Keratinocyte (primary cell): ENCODE measurements at regions not wholly inside any gene's neighbourhood (a gene's known extent, or its start where the extent isn't known, plus 50 kb on each side); places are given as distances from the start of the nearest gene placed in this dataset.

Experiments
- DNase-seq: peaks from one replicate; pipeline ENCODE4 v3.0.0-alpha.2; 2011; ENCODE audit warnings: low read depth, missing footprints, low spot score
- FAIRE-seq: peaks from 2 replicates; lab custom pipeline; 2011; peaks lifted over from hg19 to GRCh38; lab: Jason Lieb, UNC
- H2AFZ ChIP-seq: 2 replicates; pipeline ENCODE4 v1.6.0; 2012; ENCODE audit warnings: low read length, control low read depth, inconsistent platforms; ENCODE audit not compliant: control insufficient read depth
- H3K27ac ChIP-seq: 2 replicates; pipeline ENCODE4 v1.5.1; 2011; ENCODE audit warnings: low read length; ENCODE audit not compliant: control insufficient read depth, insufficient read depth
- H3K27me3 ChIP-seq: 3 replicates; pipeline ENCODE4 v1.6.0; 2011; ENCODE audit warnings: low read length; ENCODE audit not compliant: control insufficient read depth, insufficient read depth; ENCODE audit errors: extremely low read depth
- H3K36me3 ChIP-seq, 2 experiments: 2 replicates in 1 of 2; 3 replicates in 1 of 2; pipeline ENCODE4 v1.5.1; 2011; ENCODE audit warnings: low read length in 2 of 2, mild to moderate bottlenecking in 1 of 2; ENCODE audit not compliant: control insufficient read depth in 2 of 2, insufficient read depth in 2 of 2; ENCODE audit errors: extremely low read depth in 1 of 2
- H3K4me1 ChIP-seq: 3 replicates; pipeline ENCODE4 v1.5.1; 2011; ENCODE audit warnings: low read length; ENCODE audit not compliant: control insufficient read depth, insufficient read depth; ENCODE audit errors: extremely low read depth
- H3K4me2 ChIP-seq: 3 replicates; pipeline ENCODE4 v1.6.0; 2011; ENCODE audit warnings: low read depth, low read length; ENCODE audit not compliant: control insufficient read depth, insufficient read depth; ENCODE audit errors: extremely low read depth
- H3K4me3 ChIP-seq, 3 experiments: fragments of 200-600 bp in 1 of 3; sonication (generic) in 1 of 3; 2 replicates in 2 of 3; 3 replicates in 1 of 3; pipeline ENCODE4 v1.5.1; 2011 to 2016; ENCODE audit warnings: low read length in 3 of 3, mild to moderate bottlenecking in 3 of 3, control low read depth in 2 of 3, inconsistent platforms in 1 of 3, low read depth in 1 of 3, mixed read lengths in 1 of 3, mixed run types in 1 of 3, moderate library complexity in 1 of 3; ENCODE audit not compliant: control insufficient read depth in 2 of 3, insufficient read depth in 2 of 3; ENCODE audit errors: extremely low read depth in 1 of 3
- H3K79me2 ChIP-seq: 2 replicates; pipeline ENCODE4 v1.6.0; 2012; ENCODE audit warnings: low read length; ENCODE audit not compliant: control insufficient read depth, insufficient read depth
- H3K9ac ChIP-seq: 3 replicates; pipeline ENCODE4 v1.6.0; 2011; ENCODE audit warnings: low read length; ENCODE audit not compliant: control insufficient read depth, insufficient read depth; ENCODE audit errors: extremely low read depth
- H3K9me1 ChIP-seq: 3 replicates; pipeline ENCODE4 v1.6.0; 2011; ENCODE audit warnings: low read length; ENCODE audit not compliant: control insufficient read depth, insufficient read depth; ENCODE audit errors: extremely low read depth
- H3K9me3 ChIP-seq: 2 replicates; pipeline ENCODE4 v1.5.1; 2012; ENCODE audit warnings: low read depth, low read length; ENCODE audit not compliant: control insufficient read depth
- H4K20me1 ChIP-seq: 3 replicates; pipeline ENCODE4 v1.6.0; 2011; ENCODE audit warnings: low read length; ENCODE audit not compliant: control insufficient read depth, insufficient read depth; ENCODE audit errors: extremely low read depth
- CTCF ChIP-seq, 3 experiments: IDR thresholded peaks in 1 of 3; conservative IDR thresholded peaks in 1 of 3; optimal IDR thresholded peaks in 1 of 3; 2 replicates in 2 of 3; 3 replicates in 1 of 3; pipeline versions ENCODE3 to v1.5.1; 2011; ENCODE audit warnings: low read length in 3 of 3, mild to moderate bottlenecking in 3 of 3, moderate library complexity in 2 of 3, control low read depth in 1 of 3, inconsistent platforms in 1 of 3; ENCODE audit not compliant: insufficient read depth in 2 of 3; ENCODE audit errors: extremely low read depth in 1 of 3
- EZH2 ChIP-seq: IDR thresholded peaks from one replicate; pipeline ENCODE4 v1.6.1; 2012; ENCODE audit warnings: inconsistent platforms, mild to moderate bottlenecking, low read length, moderate library complexity
- dilution Hi-C: fragments of 300-500 bp; cut with MboI; formaldehyde crosslinking; loops from one replicate; pipeline ENCODE4 v1.7.0; 2020; ENCODE audit warnings: low sequenced_read_pairs; ENCODE audit not compliant: extremely low pct_ligation_motif_present

- Histone ChIP-seq H3K4me1 (no peaks in the 10 kb centered on the region), H3K79me2 (no peaks in the 10 kb centered on the region), H3K27ac (no peak overlapping the region), H3K9me3 (no peaks in the 10 kb centered on the region), H3K4me3 (no peak overlapping the region), H3K9me1 (no peaks in the 10 kb centered on the region), H2AFZ (no peak overlapping the region), H3K9ac (no peak overlapping the region), H3K4me2 (no peak overlapping the region), H3K36me3 (no peaks in the 10 kb centered on the region), H3K27me3 (no peaks in the 10 kb centered on the region), H4K20me1 (no peaks in the 10 kb centered on the region)
- TF ChIP-seq EZH2 (no peak), CTCF (optimal IDR thresholded peaks at IDR 0.05 in 1 of 3, IDR thresholded peaks at IDR 0.05 in 1 of 3, conservative IDR thresholded peaks at IDR 0.05 in 1 of 3; ENCODE audit: extremely low read depth in 1 of 3, insufficient read depth in 2 of 3, low read length in 3 of 3) (no peak)
- FAIRE-seq (no peak), DNase-seq (no peak)
- dilution Hi-C loops, result no loop called here
Measured at GRCh38 chr6:133759524-133759923, 129.4 kb upstream of the TCF21 start.

- Histone ChIP-seq H3K9me1 (no peaks in the 10 kb centered on the region), H3K4me3 (no peak overlapping the region), H3K27me3 (peaks cover 2% of the 10 kb centered on the region), H3K9me3 (no peaks in the 10 kb centered on the region), H3K4me2 (no peak overlapping the region), H2AFZ (no peak overlapping the region), H3K4me1 (no peaks in the 10 kb centered on the region), H3K27ac (no peak overlapping the region), H3K9ac (no peak overlapping the region), H3K79me2 (no peaks in the 10 kb centered on the region), H3K36me3 (no peaks in the 10 kb centered on the region), H4K20me1 (no peaks in the 10 kb centered on the region)
- TF ChIP-seq CTCF (optimal IDR thresholded peaks at IDR 0.05 in 1 of 3, IDR thresholded peaks at IDR 0.05 in 1 of 3, conservative IDR thresholded peaks at IDR 0.05 in 1 of 3; ENCODE audit: extremely low read depth in 1 of 3, insufficient read depth in 2 of 3, low read length in 3 of 3) (no peak), EZH2 (no peak)
- FAIRE-seq (no peak), DNase-seq (no peak)
- dilution Hi-C loops, result no loop called here
Measured at GRCh38 chr6:133761706-133762105, 127.2 kb upstream of the TCF21 start.
